ENCODE measurements at regions not wholly inside any gene's neighbourhood (a gene's known extent, or its start where the extent isn't known, plus 50 kb on each side); places are given as distances from the start of the nearest gene placed in this dataset.

DNA sequence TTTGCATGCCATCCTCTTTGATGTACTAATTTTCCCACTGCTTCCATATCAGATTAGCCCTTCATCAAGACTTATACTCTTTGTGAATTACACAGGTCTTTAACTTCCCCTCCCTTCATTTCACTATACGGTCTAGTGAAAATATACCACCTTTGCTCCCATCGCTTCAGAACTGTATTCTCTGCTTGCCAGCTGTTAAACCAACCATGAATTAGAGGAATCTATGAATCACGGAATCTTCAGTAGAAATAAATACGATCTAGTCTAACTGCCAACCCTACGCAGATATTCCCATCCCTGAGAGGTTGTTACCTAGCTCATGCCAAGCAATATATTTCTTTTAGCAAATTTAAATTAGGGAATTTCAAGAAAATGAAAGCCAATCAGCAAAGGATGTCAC is 177.8 kb upstream of the MPPED2 start:
- Histone ChIP-seq H3K4me3 (ENCODE audit: low read depth, low read length) (no peak overlapping the region), H3K9me3 (ENCODE audit: control insufficient read depth, insufficient read depth, low read depth, low read length) (no peaks in the 10 kb centered on the region), H3K4me1 (ENCODE audit: control insufficient read depth, insufficient read depth, low read length) (no peaks in the 10 kb centered on the region), H3K27ac (ENCODE audit: extremely low read depth, low read depth, low read length) (no peak overlapping the region), H3K36me3 (ENCODE audit: control insufficient read depth in 2 of 2, insufficient read depth in 1 of 2, low read length in 2 of 2) (no peaks in the 10 kb centered on the region)
- TF ChIP-seq TSHZ1 (tag by site-specific recombination; IDR thresholded peaks at IDR 0.05; ENCODE audit: borderline replicate concordance): no peak
- no peak for TF ChIP-seq ZNF660 (tag by site-specific recombination; IDR thresholded peaks at IDR 0.05)
- TF ChIP-seq ZNF610 (tag by site-specific recombination; IDR thresholded peaks at IDR 0.05; ENCODE audit: borderline replicate concordance): no peak
- TF ChIP-seq ZNF341 (tag by site-specific recombination; IDR thresholded peaks at IDR 0.05; ENCODE audit: low read depth): no peak
- no peak for TF ChIP-seq HOXC10 (CRISPR knock-in tag; IDR thresholded peaks at IDR 0.05)
- TF ChIP-seq BCL11B (tag by site-specific recombination; IDR thresholded peaks at IDR 0.05; ENCODE audit: low read depth): no peak
- POLR2A ChIA-PET: no interaction called here
- CTCF ChIA-PET: no interaction called here

- Histone ChIP-seq H3K9me3 (ENCODE audit: control insufficient read depth, insufficient read depth, low read depth, low read length) (no peaks in the 10 kb centered on the region), H3K27ac (ENCODE audit: extremely low read depth, low read depth, low read length) (no peak overlapping the region), H3K36me3 (ENCODE audit: control insufficient read depth in 2 of 2, insufficient read depth in 1 of 2, low read length in 2 of 2) (no peaks in the 10 kb centered on the region), H3K4me3 (ENCODE audit: low read depth, low read length) (no peak overlapping the region), H3K4me1 (ENCODE audit: control insufficient read depth, insufficient read depth, low read length) (no peaks in the 10 kb centered on the region)
- ChIA-PET POLR2A (no interaction called here), CTCF (no interaction called here)
- TF ChIP-seq ZFHX2 (tag by site-specific recombination; conservative IDR thresholded peaks at IDR 0.05): no peak
- TF ChIP-seq ZFP37 (tag by site-specific recombination; IDR thresholded peaks at IDR 0.05): no peak
- no peak for TF ChIP-seq YY2 (tag by site-specific recombination; IDR thresholded peaks at IDR 0.05)
- TF ChIP-seq ZNF426 (tag by site-specific recombination; IDR thresholded peaks at IDR 0.05): no peak
- TF ChIP-seq KLF1 (tag by site-specific recombination; IDR thresholded peaks at IDR 0.05): no peak
- TF ChIP-seq SETDB1 (IDR thresholded peaks at IDR 0.05; ENCODE audit: insufficient read length, low read length): peak; percentile 65
- TF ChIP-seq, protein P1, sequence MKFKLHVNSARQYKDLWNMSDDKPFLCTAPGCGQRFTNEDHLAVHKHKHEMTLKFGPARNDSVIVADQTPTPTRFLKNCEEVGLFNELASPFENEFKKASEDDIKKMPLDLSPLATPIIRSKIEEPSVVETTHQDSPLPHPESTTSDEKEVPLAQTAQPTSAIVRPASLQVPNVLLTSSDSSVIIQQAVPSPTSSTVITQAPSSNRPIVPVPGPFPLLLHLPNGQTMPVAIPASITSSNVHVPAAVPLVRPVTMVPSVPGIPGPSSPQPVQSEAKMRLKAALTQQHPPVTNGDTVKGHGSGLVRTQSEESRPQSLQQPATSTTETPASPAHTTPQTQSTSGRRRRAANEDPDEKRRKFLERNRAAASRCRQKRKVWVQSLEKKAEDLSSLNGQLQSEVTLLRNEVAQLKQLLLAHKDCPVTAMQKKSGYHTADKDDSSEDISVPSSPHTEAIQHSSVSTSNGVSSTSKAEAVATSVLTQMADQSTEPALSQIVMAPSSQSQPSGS (tag by site-specific recombination; IDR thresholded peaks at IDR 0.05; ENCODE audit: low read depth): no peak
- no peak for TF ChIP-seq ZNF19 (tag by site-specific recombination; IDR thresholded peaks at IDR 0.05; ENCODE audit: low read depth)
- TF ChIP-seq, protein P2, sequence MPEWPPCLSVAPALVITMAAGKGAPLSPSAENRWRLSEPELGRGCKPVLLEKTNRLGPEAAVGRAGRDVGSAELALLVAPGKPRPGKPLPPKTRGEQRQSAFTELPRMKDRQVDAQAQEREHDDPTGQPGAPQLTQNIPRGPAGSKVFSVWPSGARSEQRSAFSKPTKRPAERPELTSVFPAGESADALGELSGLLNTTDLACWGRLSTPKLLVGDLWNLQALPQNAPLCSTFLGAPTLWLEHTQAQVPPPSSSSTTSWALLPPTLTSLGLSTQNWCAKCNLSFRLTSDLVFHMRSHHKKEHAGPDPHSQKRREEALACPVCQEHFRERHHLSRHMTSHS (tag by site-specific recombination; IDR thresholded peaks at IDR 0.05): no peak
- TF ChIP-seq ZNF596 (tag by site-specific recombination; IDR thresholded peaks at IDR 0.05): no peak
- peak; percentile 32; the same call in 1 of the 2 replicates for TF ChIP-seq TRIM28 (IDR thresholded peaks at IDR 0.05; ENCODE audit: borderline replicate concordance, low read length)
- TF ChIP-seq ZNF354C (tag by site-specific recombination; IDR thresholded peaks at IDR 0.05; ENCODE audit: borderline replicate concordance, low read depth): no peak
- no peak for TF ChIP-seq RBAK (tag by site-specific recombination; IDR thresholded peaks at IDR 0.05)
- TF ChIP-seq ZBTB7A (tag by site-specific recombination; IDR thresholded peaks at IDR 0.05; ENCODE audit: low read depth): no peak
- no peak for TF ChIP-seq ZSCAN16 (tag by site-specific recombination; IDR thresholded peaks at IDR 0.05)
- TF ChIP-seq ZNF639 (tag by site-specific recombination; IDR thresholded peaks at IDR 0.05): no peak
Measured at GRCh38 chr11:30762188-30762587, 176.0 kb upstream of the MPPED2 start.

All from HEK293 (cell line).